ENCODE measurements at regions not wholly inside any gene's neighbourhood (a gene's known extent, or its start where the extent isn't known, plus 50 kb on each side); places are given as distances from the start of the nearest gene placed in this dataset.

- no peak for DNase-seq (ENCODE audit: extremely low spot score)
- Histone ChIP-seq H3K9me3 (peaks cover 0 to 9% (median 0%) of the 10 kb centered on the region in 4 donors), H3K27ac (replicated peaks in 1 of 4) (no peak overlapping the region), H3K4me3 (no peak overlapping the region), H3K4me1 (no peaks in the 10 kb centered on the region), H3K36me3 (no peaks in the 10 kb centered on the region), H3K27me3 (no peaks in the 10 kb centered on the region)
- TF ChIP-seq POLR2AphosphoS5 (IDR thresholded peaks at IDR 0.05) (no peak), CTCF (IDR thresholded peaks at IDR 0.05) (no peak), EP300 (IDR thresholded peaks at IDR 0.05) (no peak), POLR2A (IDR thresholded peaks at IDR 0.05; ENCODE audit: low read depth) (no peak)
- intact Hi-C loops (cut with DNase I), result no loop called here
These were observed 168.4 kb upstream of the AVPR1A start for GRCh38 chr12:63319386-63319785.

- H3K27ac ChIP-seq (replicated peaks in 1 of 4), result no peak overlapping the region
- intact Hi-C loops (cut with DNase I), result no loop called here
- no peaks in the 10 kb centered on the region for H3K36me3 ChIP-seq
- no peaks in the 10 kb centered on the region for H3K27me3 ChIP-seq
- H3K9me3 ChIP-seq, result peaks cover 0 to 9% (median 0%) of the 10 kb centered on the region in 4 donors
- no peaks in the 10 kb centered on the region for H3K4me1 ChIP-seq
- WGBS, result 69% methylated on average over 1 of the region's 1 CpG
- H3K4me3 ChIP-seq, result no peak overlapping the region
- no peak for DNase-seq (ENCODE audit: extremely low spot score)
- no peak for TF ChIP-seq POLR2A (IDR thresholded peaks at IDR 0.05; ENCODE audit: low read depth)
- TF ChIP-seq POLR2AphosphoS5 (IDR thresholded peaks at IDR 0.05), result no peak
- no peak for TF ChIP-seq EP300 (IDR thresholded peaks at IDR 0.05)
- no peak for TF ChIP-seq CTCF (IDR thresholded peaks at IDR 0.05)
These were observed 167.9 kb upstream of the AVPR1A start for GRCh38 chr12:63318933-63319332.

- Histone ChIP-seq H3K4me3 (no peak overlapping the region), H3K27me3 (no peaks in the 10 kb centered on the region), H3K36me3 (no peaks in the 10 kb centered on the region), H3K9me3 (peaks cover 0 to 9% (median 0%) of the 10 kb centered on the region in 4 donors), H3K4me1 (no peaks in the 10 kb centered on the region), H3K27ac (replicated peaks in 1 of 4) (no peak overlapping the region)
- no peak for TF ChIP-seq EP300 (IDR thresholded peaks at IDR 0.05)
- no peak for TF ChIP-seq POLR2AphosphoS5 (IDR thresholded peaks at IDR 0.05)
- no peak for TF ChIP-seq CTCF (IDR thresholded peaks at IDR 0.05)
- TF ChIP-seq POLR2A (IDR thresholded peaks at IDR 0.05; ENCODE audit: low read depth), result no peak
- WGBS, result 93% methylated on average over 7 of the region's 7 CpGs
- DNase-seq (ENCODE audit: extremely low spot score), result no peak
- intact Hi-C loops (cut with DNase I), result no loop called here
These were observed 167.3 kb upstream of the AVPR1A start for GRCh38 chr12:63318313-63318712.

- H3K36me3 ChIP-seq, result no peaks in the 10 kb centered on the region
- intact Hi-C loops (cut with DNase I), result no loop called here
- no peaks in the 10 kb centered on the region for H3K4me1 ChIP-seq
- H3K27ac ChIP-seq (replicated peaks in 1 of 4), result no peak overlapping the region
- DNase-seq (ENCODE audit: extremely low spot score), result no peak
- no peak overlapping the region for H3K4me3 ChIP-seq
- 87% methylated on average over 5 of the region's 5 CpGs for WGBS
- peaks cover 0 to 9% (median 0%) of the 10 kb centered on the region in 4 donors for H3K9me3 ChIP-seq
- no peak for TF ChIP-seq CTCF (IDR thresholded peaks at IDR 0.05)
- no peak for TF ChIP-seq EP300 (IDR thresholded peaks at IDR 0.05)
- H3K27me3 ChIP-seq, result no peaks in the 10 kb centered on the region
These were observed 166.9 kb upstream of the AVPR1A start for GRCh38 chr12:63317880-63318279.

GRCh38 chr12:63317286-63317846 is 166.4 kb upstream of the AVPR1A start:
- no peak for DNase-seq (ENCODE audit: extremely low spot score)
- no peaks in the 10 kb centered on the region for H3K4me1 ChIP-seq
- H3K36me3 ChIP-seq, result no peaks in the 10 kb centered on the region
- TF ChIP-seq POLR2A (IDR thresholded peaks at IDR 0.05; ENCODE audit: low read depth), result no peak
- TF ChIP-seq EP300 (IDR thresholded peaks at IDR 0.05), result no peak
- no peak for TF ChIP-seq POLR2AphosphoS5 (IDR thresholded peaks at IDR 0.05)
- TF ChIP-seq CTCF (IDR thresholded peaks at IDR 0.05), result no peak
- H3K9me3 ChIP-seq, result peaks cover 0 to 9% (median 0%) of the 10 kb centered on the region in 4 donors
- intact Hi-C loops (cut with DNase I), result no loop called here
- H3K27ac ChIP-seq (replicated peaks in 1 of 4), result no peak overlapping the region
- no peak overlapping the region for H3K4me3 ChIP-seq
- WGBS, result 79% methylated on average over 9 of the region's 9 CpGs
- no peaks in the 10 kb centered on the region for H3K27me3 ChIP-seq
